Cardiac fibroblast (primary cell): ENCODE measurements at regions not wholly inside any gene's neighbourhood (a gene's known extent, or its start where the extent isn't known, plus 50 kb on each side); places are given as distances from the start of the nearest gene placed in this dataset.
"Not testable (repeated sequence)": the region's sequence is repeated elsewhere in the genome, so short reads cannot be mapped to it uniquely, and the experiment has no call there.

Source experiments
- DNase-seq, 2 donors: peaks; one replicate each; pipeline versions ENCODE4 v3.0.0 to v3.0.0-alpha.2; 2010; ENCODE audit warnings: low read depth in 2 of 2
- H3K4me3 ChIP-seq, 2 donors: replicated peaks in 1 of 2; 1 replicate in 1 of 2; 2 replicates in 1 of 2; pipeline ENCODE4 v1.5.1; 2011; ENCODE audit warnings: low read depth in 2 of 2, low read length in 2 of 2, mild to moderate bottlenecking in 2 of 2, moderate library complexity in 1 of 2
- TF ChIP-seq, protein P1 (sequence below): IDR thresholded peaks from one replicate; pipeline ENCODE4 v1.5.1; 2011; ENCODE audit warnings: low read depth, mild to moderate bottlenecking, low read length, inconsistent platforms

DNA sequence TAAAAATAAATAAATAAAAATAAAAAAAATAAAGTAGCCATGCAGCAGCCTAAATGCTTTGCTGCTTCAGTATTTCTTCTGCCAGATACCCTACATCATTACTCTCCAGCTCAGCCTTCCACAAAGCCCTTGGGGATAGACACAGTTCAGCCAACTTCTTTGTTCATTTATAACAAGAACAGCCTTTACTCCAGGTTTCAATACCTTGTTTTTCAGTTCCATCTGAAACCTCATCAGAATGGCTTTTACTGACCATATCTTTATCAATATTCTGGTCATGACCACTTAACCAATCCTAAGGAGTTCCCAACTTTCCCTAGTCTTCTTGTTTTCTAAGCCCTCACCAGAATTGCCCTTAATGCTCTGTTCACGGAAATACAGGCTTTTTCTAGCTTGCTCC is 128.3 kb upstream of the MED14 start:
- H3K4me3 ChIP-seq: no peak overlapping the region
- DNase-seq: peak; percentile 19 to 33
- TF ChIP-seq, protein P1, sequence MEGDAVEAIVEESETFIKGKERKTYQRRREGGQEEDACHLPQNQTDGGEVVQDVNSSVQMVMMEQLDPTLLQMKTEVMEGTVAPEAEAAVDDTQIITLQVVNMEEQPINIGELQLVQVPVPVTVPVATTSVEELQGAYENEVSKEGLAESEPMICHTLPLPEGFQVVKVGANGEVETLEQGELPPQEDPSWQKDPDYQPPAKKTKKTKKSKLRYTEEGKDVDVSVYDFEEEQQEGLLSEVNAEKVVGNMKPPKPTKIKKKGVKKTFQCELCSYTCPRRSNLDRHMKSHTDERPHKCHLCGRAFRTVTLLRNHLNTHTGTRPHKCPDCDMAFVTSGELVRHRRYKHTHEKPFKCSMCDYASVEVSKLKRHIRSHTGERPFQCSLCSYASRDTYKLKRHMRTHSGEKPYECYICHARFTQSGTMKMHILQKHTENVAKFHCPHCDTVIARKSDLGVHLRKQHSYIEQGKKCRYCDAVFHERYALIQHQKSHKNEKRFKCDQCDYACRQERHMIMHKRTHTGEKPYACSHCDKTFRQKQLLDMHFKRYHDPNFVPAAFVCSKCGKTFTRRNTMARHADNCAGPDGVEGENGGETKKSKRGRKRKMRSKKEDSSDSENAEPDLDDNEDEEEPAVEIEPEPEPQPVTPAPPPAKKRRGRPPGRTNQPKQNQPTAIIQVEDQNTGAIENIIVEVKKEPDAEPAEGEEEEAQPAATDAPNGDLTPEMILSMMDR: no peak

- TF ChIP-seq, protein P1: no peak
- H3K4me3 ChIP-seq: no peak overlapping the region
- peak; percentile 28 to 69 for DNase-seq
Measured at GRCh38 chrX:40864972-40865371, 129.6 kb upstream of the MED14 start.

DNA sequence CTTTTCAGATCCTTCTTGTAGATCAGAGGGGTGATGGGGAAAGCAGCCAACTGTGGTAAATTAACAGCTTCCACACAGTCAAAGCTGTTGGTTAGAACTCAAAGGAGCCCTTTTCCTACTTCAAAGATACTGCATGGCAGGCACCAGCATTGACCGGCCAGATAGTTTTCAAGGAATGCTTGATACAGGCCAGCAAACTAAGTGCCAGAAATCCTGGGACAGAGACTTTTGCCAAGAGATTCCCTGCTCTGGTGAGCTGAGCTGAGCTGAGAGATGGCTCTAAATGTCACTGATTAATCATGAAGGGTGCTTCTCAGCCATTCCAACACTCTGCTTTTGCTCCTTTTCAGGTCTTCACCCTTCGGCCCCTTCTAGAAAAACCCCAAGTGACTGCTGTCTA is 131.6 kb upstream of the MED14 start:
- H3K4me3 ChIP-seq: no peak overlapping the region
- TF ChIP-seq, protein P1: no peak
- peak in 1 of 2 donors; percentile 45 for DNase-seq

GRCh38 chrX:40867352-40867751 is 132.0 kb upstream of the MED14 start:
- peak; percentile 54 for DNase-seq
- no peak overlapping the region for H3K4me3 ChIP-seq
- TF ChIP-seq, protein P1: no peak

- no peak overlapping the region for H3K4me3 ChIP-seq
- TF ChIP-seq, protein P1: no peak
- DNase-seq: no peak
Measured at GRCh38 chrX:40868868-40869267, 133.5 kb upstream of the MED14 start.

DNA sequence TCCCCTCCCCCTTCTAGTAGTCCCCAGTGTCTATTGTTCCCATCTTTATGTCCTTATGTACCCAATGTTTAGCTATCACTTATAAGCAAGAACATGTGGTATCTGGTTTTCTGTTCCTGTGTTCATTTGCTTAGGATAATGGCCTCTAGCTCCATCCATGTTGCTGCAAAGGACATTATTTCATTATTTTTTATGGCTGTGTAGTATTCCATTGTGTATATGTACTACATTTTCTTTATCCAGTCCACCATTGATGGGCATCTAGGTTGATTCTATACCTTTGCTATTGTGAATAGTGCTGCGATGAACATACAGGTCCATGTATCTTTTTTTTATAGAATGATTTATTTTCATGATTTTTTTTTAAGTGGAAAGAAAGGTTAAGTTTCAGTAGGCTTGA is 135.6 kb upstream of the MED14 start:
- not testable (repeated sequence) for H3K4me3 ChIP-seq, DNase-seq

- peak; percentile 24 to 42 for DNase-seq
- no peak overlapping the region for H3K4me3 ChIP-seq
- TF ChIP-seq, protein P1: peak; percentile 15
Measured at GRCh38 chrX:40871385-40872082, 136.2 kb upstream of the MED14 start.
